ENCODE measurements at regions not wholly inside any gene's neighbourhood (a gene's known extent, or its start where the extent isn't known, plus 50 kb on each side); places are given as distances from the start of the nearest gene placed in this dataset.
A peak's percentile ranks its signal among the peaks of the same experiment; 100 is the strongest.

GRCh38 chr2:217001740-217002139, 141.9 kb upstream of the TNP1 start:
- no peak for DNase-seq (ENCODE audit: low spot score)
- Histone ChIP-seq H3K27ac (no peak overlapping the region), H3K4me3 (no peak overlapping the region)
- TF ChIP-seq CTCF (IDR thresholded peaks at IDR 0.05): no peak

- TF ChIP-seq CTCF (IDR thresholded peaks at IDR 0.05): no peak
- no peak overlapping the region for H3K27ac ChIP-seq
- no peak for DNase-seq (ENCODE audit: low spot score)
- H3K4me3 ChIP-seq: no peak overlapping the region
Measured at GRCh38 chr2:217000406-217000805, 140.5 kb upstream of the TNP1 start.

GRCh38 chr2:216996279-216996845, 136.5 kb upstream of the TNP1 start:
- DNase-seq (ENCODE audit: low spot score): no peak
- H3K4me3 ChIP-seq: no peak overlapping the region
- no peak for TF ChIP-seq CTCF (IDR thresholded peaks at IDR 0.05)
- H3K27ac ChIP-seq: no peak overlapping the region

GRCh38 chr2:216994353-216994854, 134.5 kb upstream of the TNP1 start:
- Histone ChIP-seq H3K4me3 (no peak overlapping the region), H3K27ac (peak overlapping the region in 1 of 2 donors; percentile 11)
- no peak for DNase-seq (ENCODE audit: low spot score)
- TF ChIP-seq CTCF (IDR thresholded peaks at IDR 0.05): no peak

GRCh38 chr2:216992056-216992675, 132.3 kb upstream of the TNP1 start:
- H3K27ac ChIP-seq: no peak overlapping the region
- no peak overlapping the region for H3K4me3 ChIP-seq
- no peak for DNase-seq (ENCODE audit: low spot score)
- no peak for TF ChIP-seq CTCF (IDR thresholded peaks at IDR 0.05)

- no peak overlapping the region for H3K27ac ChIP-seq
- DNase-seq (ENCODE audit: low spot score): no peak
- no peak overlapping the region for H3K4me3 ChIP-seq
- no peak for TF ChIP-seq CTCF (IDR thresholded peaks at IDR 0.05)
Measured at GRCh38 chr2:216991563-216991962, 131.7 kb upstream of the TNP1 start.

Measured in coronary artery (tissue), 2 donors.